HG03060 (cell line): ENCODE measurements at regions not wholly inside any gene's neighbourhood (a gene's known extent, or its start where the extent isn't known, plus 50 kb on each side); places are given as distances from the start of the nearest gene placed in this dataset.
"Not testable (repeated sequence)": the region's sequence is repeated elsewhere in the genome, so short reads cannot be mapped to it uniquely, and the experiment has no call there.

Experiments
- ATAC-seq: cut with Tn5 transposase; IDR thresholded peaks from one replicate; pipeline ENCODE4 v1.9.1; 2021; ENCODE audit warnings: low read depth, moderate number of reproducible peaks; ENCODE audit not compliant: unreplicated experiment

GRCh38 chr17:70956726-70957125, 787.4 kb downstream of the KCNJ2 start:
- no peak for ATAC-seq

GRCh38 chr17:70961341-70961740, 792.0 kb downstream of the KCNJ2 start:
- ATAC-seq: no peak

- ATAC-seq: no peak
These were observed 799.0 kb downstream of the KCNJ2 start for GRCh38 chr17:70968302-70968701.

- ATAC-seq: no peak
These were observed 800.2 kb downstream of the KCNJ2 start for GRCh38 chr17:70969521-70970034.

GRCh38 chr17:70976447-70976846, 807.1 kb downstream of the KCNJ2 start:
- no peak for ATAC-seq

- ATAC-seq: no peak
These were observed 815.5 kb downstream of the KCNJ2 start for GRCh38 chr17:70984873-70985272.

GRCh38 chr17:70987867-70988340, 818.6 kb downstream of the KCNJ2 start:
- no peak for ATAC-seq

- ATAC-seq: no peak
These were observed 819.3 kb downstream of the KCNJ2 start for GRCh38 chr17:70988622-70989021.

- ATAC-seq: no peak
These were observed 819.9 kb downstream of the KCNJ2 start for GRCh38 chr17:70989280-70989679.

- ATAC-seq: no peak
These were observed 824.9 kb downstream of the KCNJ2 start for GRCh38 chr17:70994194-70994593.

GRCh38 chr17:70995997-70996396, 826.7 kb downstream of the KCNJ2 start:
- ATAC-seq: no peak

GRCh38 chr17:71003736-71004135, 834.4 kb downstream of the KCNJ2 start:
- no peak for ATAC-seq

GRCh38 chr17:71004413-71004812, 835.1 kb downstream of the KCNJ2 start:
- no peak for ATAC-seq

- ATAC-seq: no peak
These were observed 842.1 kb downstream of the KCNJ2 start for GRCh38 chr17:71011391-71011790.

- ATAC-seq: no peak
These were observed 850.4 kb downstream of the KCNJ2 start for GRCh38 chr17:71019699-71020098.

- no peak for ATAC-seq
These were observed 853.4 kb downstream of the KCNJ2 start for GRCh38 chr17:71022758-71023157.

GRCh38 chr17:71023249-71024030, 854.1 kb downstream of the KCNJ2 start:
- ATAC-seq: no peak

- no peak for ATAC-seq
These were observed 854.8 kb downstream of the KCNJ2 start for GRCh38 chr17:71024172-71024571.

- no peak for ATAC-seq
These were observed 855.6 kb downstream of the KCNJ2 start for GRCh38 chr17:71024969-71025368.

GRCh38 chr17:71029246-71029645, 859.9 kb downstream of the KCNJ2 start:
- ATAC-seq: no peak

- not testable (repeated sequence) for ATAC-seq
These were observed 862.0 kb downstream of the KCNJ2 start for GRCh38 chr17:71031286-71031685.

- no peak for ATAC-seq
These were observed 863.5 kb downstream of the KCNJ2 start for GRCh38 chr17:71032746-71033273.
